HCT116 (cell line): ENCODE measurements at regions not wholly inside any gene's neighbourhood (a gene's known extent, or its start where the extent isn't known, plus 50 kb on each side); places are given as distances from the start of the nearest gene placed in this dataset.

ENCODE experiments used
- ATAC-seq: fragments of 200-7000 bp; cut with Tn5 transposase; 2 replicates; pipeline ENCODE4 v1.9.1; 2020; ENCODE audit warnings: mild to moderate bottlenecking, moderate library complexity
- BruUV-seq: library from RNA; stranded (reverse); fragments of 400-500 nt; replicated peaks from 2 replicates; lab custom pipeline; 2021; lab: Mats Ljungman, UMichigan
- CTCF ChIA-PET: fragments of 300-600 bp; sonication (Branson Sonifier 250); formaldehyde crosslinking; loops from one replicate; lab custom pipeline; 2021; ENCODE audit warnings: antibody characterized with exemption; lab: Charles Lee
- POLR2A ChIA-PET: fragments of 300-600, 350-600 bp; sonication (Branson Sonifier 250); formaldehyde crosslinking; loops from one replicate; lab custom pipeline; 2021; ENCODE audit warnings: antibody characterized with exemption; lab: Charles Lee
- RAD21 ChIA-PET, 2 experiments: fragments of 300-600 bp; sonication (Branson Sonifier 250); formaldehyde crosslinking; loops; one replicate each; lab custom pipeline; 2023; ENCODE audit warnings: low total read pairs in 2 of 2; ENCODE audit not compliant: uncharacterized antibody in 2 of 2, unreplicated experiment in 2 of 2, low non-redundant PET in 1 of 2; lab: Charles Lee
- DNase-seq: peaks from one replicate; pipeline ENCODE4 v3.0.0-alpha.2; 2010; ENCODE audit warnings: low read depth, low spot score
- H2AFZ ChIP-seq: fragments of 200-600 bp; shearing (Covaris generic), sonication (generic); 2 replicates; pipeline ENCODE4 v1.6.1; 2017; ENCODE audit warnings: low read depth, mixed run types, mixed read lengths, antibody characterized with exemption, low read length; ENCODE audit not compliant: poor library complexity, severe bottlenecking
- H3K27ac ChIP-seq: 2 replicates; pipeline ENCODE4 v1.5.1; 2012; ENCODE audit warnings: low read depth, low read length
- H3K27me3 ChIP-seq: fragments of 200-600 bp; sonication (generic); 2 replicates; pipeline ENCODE4 v1.6.1; 2016; ENCODE audit warnings: mixed run types, low read length, mixed read lengths; ENCODE audit not compliant: insufficient read depth
- H3K36me3 ChIP-seq, 2 experiments: fragments of 200-500 bp in 1 of 2; fragments of 200-600 bp in 1 of 2; sonication (Bioruptor generic) in 1 of 2; sonication (generic) in 1 of 2; 2 replicates each; pipeline versions ENCODE4 v1.5.1 to v1.6.1; 2014 to 2016; ENCODE audit warnings: low read length in 2 of 2, inconsistent platforms in 1 of 2, mixed read lengths in 1 of 2, mixed run types in 1 of 2; ENCODE audit not compliant: insufficient read depth in 2 of 2, control insufficient read depth in 1 of 2
- H3K4me1 ChIP-seq, 2 experiments: fragments of 200-600 bp in 1 of 2; sonication (generic) in 1 of 2; 2 replicates each; pipeline versions ENCODE4 v1.5.1 to v1.6.1; 2012 to 2017; ENCODE audit warnings: low read length in 2 of 2, inconsistent platforms in 1 of 2, mild to moderate bottlenecking in 1 of 2, mixed read lengths in 1 of 2, mixed run types in 1 of 2, moderate library complexity in 1 of 2; ENCODE audit not compliant: insufficient read depth in 2 of 2, control insufficient read depth in 1 of 2
- H3K4me2 ChIP-seq: fragments of 200-600 bp; sonication (generic); 2 replicates; pipeline ENCODE4 v1.6.1; 2017; ENCODE audit warnings: mixed run types, low read length, mixed read lengths
- H3K4me3 ChIP-seq, 2 experiments: fragments of 200-600 bp in 1 of 2; sonication (generic) in 1 of 2; replicated peaks in 1 of 2; 2 replicates each; pipeline ENCODE4 v1.5.1; 2011 to 2016; ENCODE audit warnings: low read length in 2 of 2, control low read depth in 1 of 2, low read depth in 1 of 2, mild to moderate bottlenecking in 1 of 2, mixed read lengths in 1 of 2, mixed run types in 1 of 2
- H3K79me2 ChIP-seq: fragments of 200-600 bp; sonication (generic); 2 replicates; pipeline ENCODE4 v1.6.1; 2017; ENCODE audit warnings: mild to moderate bottlenecking, mixed run types, low read length, moderate library complexity, mixed read lengths; ENCODE audit not compliant: insufficient read depth
- H3K9ac ChIP-seq: fragments of 200-600 bp; sonication (generic); 2 replicates; pipeline ENCODE4 v1.6.1; 2016; ENCODE audit warnings: low read length, mixed read lengths
- H3K9me2 ChIP-seq: fragments of 200-600 bp; sonication (generic), shearing (Covaris generic); 2 replicates; pipeline ENCODE4 v1.6.1; 2017; ENCODE audit warnings: mixed run types, mild to moderate bottlenecking, moderate library complexity; ENCODE audit not compliant: insufficient read depth
- H3K9me3 ChIP-seq, 2 experiments: fragments of 200-500 bp in 1 of 2; fragments of 200-600 bp in 1 of 2; sonication (Bioruptor generic) in 1 of 2; sonication (generic) in 1 of 2; 2 replicates each; pipeline ENCODE4 v1.6.1; 2014 to 2017; ENCODE audit warnings: low read length in 2 of 2, mixed read lengths in 2 of 2, inconsistent platforms in 1 of 2, low read depth in 1 of 2, mild to moderate bottlenecking in 1 of 2, mixed run types in 1 of 2, moderate library complexity in 1 of 2; ENCODE audit not compliant: control insufficient read depth in 1 of 2, insufficient read depth in 1 of 2
- H4K20me1 ChIP-seq: fragments of 200-600 bp; sonication (generic), shearing (Covaris generic); 2 replicates; pipeline ENCODE4 v1.6.1; 2017; ENCODE audit warnings: mixed run types, mild to moderate bottlenecking, moderate library complexity; ENCODE audit not compliant: insufficient read depth
- ATF3 ChIP-seq: IDR thresholded peaks from 2 replicates; pipeline ENCODE4 v1.6.1; 2012
- CEBPB ChIP-seq: IDR thresholded peaks from 2 replicates; pipeline ENCODE4 v1.6.1; 2012; ENCODE audit warnings: low read depth
- CTCF ChIP-seq, 3 experiments: fragments of 200-600 bp in 1 of 3; sonication (generic) in 1 of 3; IDR thresholded peaks in 2 of 3; conservative IDR thresholded peaks in 1 of 3; 2 replicates each; pipeline ENCODE4 v1.5.1; 2012 to 2017; ENCODE audit warnings: low read depth in 2 of 3, low read length in 2 of 3, antibody characterized with exemption in 1 of 3, borderline replicate concordance in 1 of 3, control low read depth in 1 of 3, mild to moderate bottlenecking in 1 of 3, mixed read lengths in 1 of 3, mixed run types in 1 of 3, moderate library complexity in 1 of 3; ENCODE audit not compliant: insufficient read depth in 1 of 3
- EGR1 ChIP-seq: IDR thresholded peaks from 2 replicates; pipeline ENCODE4 v1.6.1; 2012; ENCODE audit warnings: low read depth
- ELF1 ChIP-seq: IDR thresholded peaks from 2 replicates; pipeline ENCODE4 v1.6.1; 2012; ENCODE audit warnings: low read depth, borderline replicate concordance
- EZH2 ChIP-seq: fragments of 200-600 bp; sonication (generic); IDR thresholded peaks from 2 replicates; pipeline ENCODE4 v1.6.1; 2017; ENCODE audit warnings: antibody characterized with exemption, mixed run types
- FOSL1 ChIP-seq: IDR thresholded peaks from 2 replicates; pipeline ENCODE4 v1.6.1; 2012; ENCODE audit warnings: low read depth
- JUND ChIP-seq: IDR thresholded peaks from 2 replicates; pipeline ENCODE4 v1.6.1; 2012
- MAX ChIP-seq: IDR thresholded peaks from 2 replicates; pipeline ENCODE4 v1.6.1; 2012
- POLR2A ChIP-seq: IDR thresholded peaks from 2 replicates; pipeline ENCODE4 v1.7.0; 2011; ENCODE audit warnings: borderline replicate concordance; ENCODE audit not compliant: insufficient read depth, insufficient read length; ENCODE audit errors: extremely low read depth
- POLR2AphosphoS5 ChIP-seq: IDR thresholded peaks from 2 replicates; pipeline ENCODE4 v1.6.1; 2011; ENCODE audit warnings: mild to moderate bottlenecking, low read depth, low read length, moderate library complexity
- RAD21 ChIP-seq: IDR thresholded peaks from 2 replicates; pipeline ENCODE4 v1.6.1; 2012; ENCODE audit warnings: low read depth, mild to moderate bottlenecking
- SIN3A ChIP-seq: IDR thresholded peaks from 2 replicates; pipeline ENCODE4 v1.6.1; 2012; ENCODE audit warnings: low read depth
- YY1 ChIP-seq: IDR thresholded peaks from 2 replicates; pipeline ENCODE4 v1.6.1; 2011; ENCODE audit warnings: low read length, low read depth, moderate library complexity, mild to moderate bottlenecking; ENCODE audit not compliant: insufficient replicate concordance; ENCODE audit errors: extremely low read depth
- ZFX ChIP-seq: fragments of 450-650 bp; IDR thresholded peaks from 2 replicates; pipeline ENCODE4 v1.6.1; 2017
- ZNF274 ChIP-seq: fragments of 200-500 bp; sonication (Bioruptor generic); IDR thresholded peaks from 2 replicates; pipeline ENCODE4 v1.6.1; 2014; ENCODE audit warnings: mild to moderate bottlenecking, low read depth, low read length, inconsistent platforms
- intact Hi-C: fragments of 100-400 bp; cut with micrococcal nuclease; formaldehyde crosslinking; loops from 2 replicates; pipeline ENCODE4 v1.10.0; 2022
- TF ChIP-seq, protein P1 (sequence below): IDR thresholded peaks from 2 replicates; pipeline ENCODE4 v1.6.1; 2011; ENCODE audit warnings: mild to moderate bottlenecking, low read length, moderate library complexity; ENCODE audit not compliant: insufficient replicate concordance; ENCODE audit errors: extremely low read depth

DNA sequence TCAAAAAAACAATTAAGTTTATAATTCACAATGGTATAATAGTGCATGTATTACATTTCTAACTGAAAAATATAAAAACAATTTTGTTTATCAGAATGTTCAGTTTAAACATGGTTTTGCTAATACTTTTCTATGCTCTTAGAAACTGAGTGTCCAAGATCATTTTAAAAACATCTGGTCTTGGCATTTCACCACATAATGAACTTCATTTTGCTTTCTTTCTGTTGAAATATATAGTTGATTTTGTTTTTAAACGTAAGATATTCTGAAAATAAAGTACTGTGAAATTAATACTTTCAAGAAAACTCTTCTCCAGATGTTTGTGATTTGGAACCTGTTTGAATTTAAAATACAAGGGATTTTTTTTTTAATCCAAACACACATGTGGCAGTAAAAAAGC, 264.4 kb downstream of the COL12A1 start:
- H3K4me3 ChIP-seq: no peak overlapping the region
- no peaks in the 10 kb centered on the region for H3K79me2 ChIP-seq
- ChIA-PET POLR2A (no interaction called here), RAD21 (no interaction called here)
- no peaks in the 10 kb centered on the region for H3K9me2 ChIP-seq
- H3K4me2 ChIP-seq: no peak overlapping the region
- no TSS peak for BruUV-seq
- intact Hi-C loops: no loop called here
- H2AFZ ChIP-seq: no peak overlapping the region
- H3K4me1 ChIP-seq: peaks cover 0 to 23% of the 10 kb centered on the region in 2 experiments; a peak in 1 of 4 replicates
- DNase-seq: no peak
- no peak for TF ChIP-seq JUND
- TF ChIP-seq POLR2AphosphoS5: no peak
- no peak for TF ChIP-seq CEBPB
- TF ChIP-seq SIN3A: no peak
- no peak for TF ChIP-seq EGR1
- no peak for TF ChIP-seq RAD21
- TF ChIP-seq MAX: no peak
- no peak for TF ChIP-seq ZFX
- TF ChIP-seq, protein P1, sequence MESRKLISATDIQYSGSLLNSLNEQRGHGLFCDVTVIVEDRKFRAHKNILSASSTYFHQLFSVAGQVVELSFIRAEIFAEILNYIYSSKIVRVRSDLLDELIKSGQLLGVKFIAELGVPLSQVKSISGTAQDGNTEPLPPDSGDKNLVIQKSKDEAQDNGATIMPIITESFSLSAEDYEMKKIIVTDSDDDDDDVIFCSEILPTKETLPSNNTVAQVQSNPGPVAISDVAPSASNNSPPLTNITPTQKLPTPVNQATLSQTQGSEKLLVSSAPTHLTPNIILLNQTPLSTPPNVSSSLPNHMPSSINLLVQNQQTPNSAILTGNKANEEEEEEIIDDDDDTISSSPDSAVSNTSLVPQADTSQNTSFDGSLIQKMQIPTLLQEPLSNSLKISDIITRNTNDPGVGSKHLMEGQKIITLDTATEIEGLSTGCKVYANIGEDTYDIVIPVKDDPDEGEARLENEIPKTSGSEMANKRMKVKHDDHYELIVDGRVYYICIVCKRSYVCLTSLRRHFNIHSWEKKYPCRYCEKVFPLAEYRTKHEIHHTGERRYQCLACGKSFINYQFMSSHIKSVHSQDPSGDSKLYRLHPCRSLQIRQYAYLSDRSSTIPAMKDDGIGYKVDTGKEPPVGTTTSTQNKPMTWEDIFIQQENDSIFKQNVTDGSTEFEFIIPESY: no peak
- TF ChIP-seq POLR2A: no peak
- TF ChIP-seq ZNF274: no peak
- no peak for TF ChIP-seq FOSL1
- TF ChIP-seq YY1: no peak
- no peak for TF ChIP-seq ELF1
- TF ChIP-seq ATF3: no peak
- no peak for TF ChIP-seq EZH2
- TF ChIP-seq CTCF (IDR thresholded peaks at IDR 0.05 in 2 of 3, conservative IDR thresholded peaks at IDR 0.05 in 1 of 3; ENCODE audit: borderline replicate concordance in 1 of 3, insufficient read depth in 1 of 3, low read depth in 2 of 3, low read length in 2 of 3): no peak
- TF ChIP-seq, all 23 proteins: peak for 0
- H3K27me3 ChIP-seq: no peaks in the 10 kb centered on the region
- H3K36me3 ChIP-seq: no peaks in the 10 kb centered on the region
- H3K9me3 ChIP-seq: no peaks in the 10 kb centered on the region
- no peak overlapping the region for H3K9ac ChIP-seq
- H3K27ac ChIP-seq: no peak overlapping the region
- CTCF ChIA-PET: interaction anchor here (2.2 kb wide), 1 partner anchor 263 kb away, joined by 6 read pairs; no protein-coding TSS in a partner anchor
- no peaks in the 10 kb centered on the region for H4K20me1 ChIP-seq
- ATAC-seq: no peak
